ENCODE measurements at regions not wholly inside any gene's neighbourhood (a gene's known extent, or its start where the extent isn't known, plus 50 kb on each side); places are given as distances from the start of the nearest gene placed in this dataset.
A peak's percentile ranks its signal among the peaks of the same experiment; 100 is the strongest.
"Not testable (repeated sequence)": the region's sequence is repeated elsewhere in the genome, so short reads cannot be mapped to it uniquely, and the experiment has no call there.

GRCh38 chr10:33100781-33101391 is 142.9 kb upstream of the ITGB1 start:
- DNase-seq: no peak

- DNase-seq: peak; percentile 82
These were observed 141.7 kb upstream of the ITGB1 start for GRCh38 chr10:33099748-33100147.

GRCh38 chr10:33098951-33099663 is 141.1 kb upstream of the ITGB1 start:
- peak; percentile 63 for DNase-seq

- peak; percentile 60 for DNase-seq
These were observed 138.1 kb upstream of the ITGB1 start for GRCh38 chr10:33095867-33096815.

GRCh38 chr10:33094263-33095051 is 136.4 kb upstream of the ITGB1 start:
- DNase-seq: no peak

GRCh38 chr10:33093362-33093761 is 135.3 kb upstream of the ITGB1 start:
- DNase-seq: no peak

GRCh38 chr10:33092596-33092995 is 134.6 kb upstream of the ITGB1 start:
- no peak for DNase-seq

- peak; percentile 29 for DNase-seq
These were observed 133.2 kb upstream of the ITGB1 start for GRCh38 chr10:33091201-33091600.

GRCh38 chr10:33088990-33089389 is 131.0 kb upstream of the ITGB1 start:
- DNase-seq: no peak

GRCh38 chr10:33087922-33088321 is 129.9 kb upstream of the ITGB1 start:
- DNase-seq: no peak

- no peak for DNase-seq
These were observed 129.1 kb upstream of the ITGB1 start for GRCh38 chr10:33087152-33087551.

- no peak for DNase-seq
These were observed 128.1 kb upstream of the ITGB1 start for GRCh38 chr10:33086100-33086499.

GRCh38 chr10:33085313-33085833 is 127.3 kb upstream of the ITGB1 start:
- DNase-seq: no peak

GRCh38 chr10:33084453-33084852 is 126.4 kb upstream of the ITGB1 start:
- no peak for DNase-seq

GRCh38 chr10:33082373-33082895 is 124.4 kb upstream of the ITGB1 start:
- no peak for DNase-seq

- not testable (repeated sequence) for DNase-seq
These were observed 122.4 kb upstream of the ITGB1 start for GRCh38 chr10:33080467-33080866.

GRCh38 chr10:33074443-33074842 is 116.4 kb upstream of the ITGB1 start:
- DNase-seq: no peak

- peak; percentile 15 for DNase-seq
These were observed 115.8 kb upstream of the ITGB1 start for GRCh38 chr10:33073641-33074415.

- no peak for DNase-seq
These were observed 113.8 kb upstream of the ITGB1 start for GRCh38 chr10:33071857-33072256.

- DNase-seq: no peak
These were observed 112.1 kb upstream of the ITGB1 start for GRCh38 chr10:33070101-33070500.

- no peak for DNase-seq
These were observed 109.9 kb upstream of the ITGB1 start for GRCh38 chr10:33067917-33068316.

Data from fibroblast of skin of right quadriceps (primary cell).